ENCODE measurements at regions not wholly inside any gene's neighbourhood (a gene's known extent, or its start where the extent isn't known, plus 50 kb on each side); places are given as distances from the start of the nearest gene placed in this dataset.

DNA sequence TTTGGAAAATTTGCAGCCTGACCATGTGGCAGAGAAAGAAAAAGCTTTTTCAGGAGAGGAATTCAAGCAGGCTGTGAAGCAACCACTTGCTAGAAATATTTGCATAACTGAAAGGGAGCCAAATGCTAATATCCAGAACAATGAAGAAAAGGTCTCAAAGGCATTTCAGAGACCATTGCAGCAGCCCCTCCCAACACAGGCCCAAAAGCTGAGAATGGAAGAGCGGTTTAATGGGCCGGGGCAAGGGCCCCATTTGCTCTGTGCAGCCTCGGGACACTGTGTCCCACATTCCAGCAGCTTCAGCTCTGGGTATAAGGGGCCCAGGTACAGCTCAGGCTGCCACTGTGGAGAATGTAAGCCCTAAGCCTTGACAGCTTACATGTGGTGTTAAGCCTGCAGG is 918.1 kb upstream of the POT1 start:
- Histone ChIP-seq H3K36me3 (ENCODE audit: control insufficient read depth, insufficient read depth, low read length) (no peaks in the 10 kb centered on the region), H3K27me3 (ENCODE audit: control insufficient read depth, insufficient read depth, low read length) (no peaks in the 10 kb centered on the region), H3K4me3 (ENCODE audit: low read depth, low read length) (no peak overlapping the region)
- CTCF ChIA-PET, result no interaction called here
- TF ChIP-seq, protein P1, sequence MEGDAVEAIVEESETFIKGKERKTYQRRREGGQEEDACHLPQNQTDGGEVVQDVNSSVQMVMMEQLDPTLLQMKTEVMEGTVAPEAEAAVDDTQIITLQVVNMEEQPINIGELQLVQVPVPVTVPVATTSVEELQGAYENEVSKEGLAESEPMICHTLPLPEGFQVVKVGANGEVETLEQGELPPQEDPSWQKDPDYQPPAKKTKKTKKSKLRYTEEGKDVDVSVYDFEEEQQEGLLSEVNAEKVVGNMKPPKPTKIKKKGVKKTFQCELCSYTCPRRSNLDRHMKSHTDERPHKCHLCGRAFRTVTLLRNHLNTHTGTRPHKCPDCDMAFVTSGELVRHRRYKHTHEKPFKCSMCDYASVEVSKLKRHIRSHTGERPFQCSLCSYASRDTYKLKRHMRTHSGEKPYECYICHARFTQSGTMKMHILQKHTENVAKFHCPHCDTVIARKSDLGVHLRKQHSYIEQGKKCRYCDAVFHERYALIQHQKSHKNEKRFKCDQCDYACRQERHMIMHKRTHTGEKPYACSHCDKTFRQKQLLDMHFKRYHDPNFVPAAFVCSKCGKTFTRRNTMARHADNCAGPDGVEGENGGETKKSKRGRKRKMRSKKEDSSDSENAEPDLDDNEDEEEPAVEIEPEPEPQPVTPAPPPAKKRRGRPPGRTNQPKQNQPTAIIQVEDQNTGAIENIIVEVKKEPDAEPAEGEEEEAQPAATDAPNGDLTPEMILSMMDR (IDR thresholded peaks at IDR 0.05; ENCODE audit: insufficient read depth, low read depth, low read length), result no peak
- POLR2A ChIA-PET, result no interaction called here
- no peak for DNase-seq (ENCODE audit: low read depth)

DNA sequence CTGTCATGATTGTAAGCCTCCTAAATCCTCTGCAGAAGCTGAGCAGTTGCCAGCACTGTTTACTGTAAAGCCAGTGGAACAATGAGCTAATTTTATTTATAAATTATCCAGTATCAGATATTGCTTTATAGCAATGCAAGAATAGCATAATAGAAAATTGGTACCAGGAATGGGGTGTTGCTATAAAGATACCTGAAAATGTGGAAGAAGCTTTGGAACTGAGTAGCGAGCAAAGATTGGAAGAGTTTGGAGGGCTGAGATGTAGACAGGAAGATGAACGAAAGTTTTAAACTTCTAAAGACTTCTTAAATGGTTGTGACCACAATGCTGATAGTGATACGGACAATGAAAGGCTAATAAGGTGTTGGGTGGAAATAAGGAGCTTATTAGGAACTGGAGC is 917.4 kb upstream of the POT1 start:
- ChIA-PET CTCF (no interaction called here), POLR2A (no interaction called here)
- no peaks in the 10 kb centered on the region for H3K27me3 ChIP-seq (ENCODE audit: control insufficient read depth, insufficient read depth, low read length)
- TF ChIP-seq, protein P1 (IDR thresholded peaks at IDR 0.05; ENCODE audit: insufficient read depth, low read depth, low read length), result no peak
- DNase-seq (ENCODE audit: low read depth), result no peak
- H3K36me3 ChIP-seq (ENCODE audit: control insufficient read depth, insufficient read depth, low read length), result no peaks in the 10 kb centered on the region
- H3K4me3 ChIP-seq (ENCODE audit: low read depth, low read length), result no peak overlapping the region

DNA sequence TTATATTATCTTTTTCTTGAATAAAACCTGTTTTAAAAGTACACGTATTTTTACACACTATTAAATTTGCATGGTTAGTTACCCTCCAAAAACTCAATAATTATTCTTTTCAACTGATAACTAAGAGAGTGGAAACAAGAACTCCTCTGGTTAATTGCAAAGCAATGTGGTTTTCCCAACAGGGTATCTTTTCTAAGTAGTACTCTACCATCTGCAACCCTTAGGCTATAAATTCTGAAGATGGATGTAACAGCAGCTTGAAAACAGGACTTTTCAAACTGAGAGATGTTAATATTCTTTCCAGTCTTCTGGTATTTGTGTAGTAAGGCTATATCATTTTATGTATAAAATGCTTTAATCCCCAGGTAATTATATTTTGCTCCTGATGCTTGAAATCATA is 916.1 kb upstream of the POT1 start:
- CTCF ChIA-PET, result no interaction called here
- TF ChIP-seq, protein P1 (IDR thresholded peaks at IDR 0.05; ENCODE audit: insufficient read depth, low read depth, low read length), result no peak
- no peaks in the 10 kb centered on the region for H3K36me3 ChIP-seq (ENCODE audit: control insufficient read depth, insufficient read depth, low read length)
- no peaks in the 10 kb centered on the region for H3K27me3 ChIP-seq (ENCODE audit: control insufficient read depth, insufficient read depth, low read length)
- no peak for DNase-seq (ENCODE audit: low read depth)
- H3K4me3 ChIP-seq (ENCODE audit: low read depth, low read length), result no peak overlapping the region
- POLR2A ChIA-PET, result no interaction called here

DNA sequence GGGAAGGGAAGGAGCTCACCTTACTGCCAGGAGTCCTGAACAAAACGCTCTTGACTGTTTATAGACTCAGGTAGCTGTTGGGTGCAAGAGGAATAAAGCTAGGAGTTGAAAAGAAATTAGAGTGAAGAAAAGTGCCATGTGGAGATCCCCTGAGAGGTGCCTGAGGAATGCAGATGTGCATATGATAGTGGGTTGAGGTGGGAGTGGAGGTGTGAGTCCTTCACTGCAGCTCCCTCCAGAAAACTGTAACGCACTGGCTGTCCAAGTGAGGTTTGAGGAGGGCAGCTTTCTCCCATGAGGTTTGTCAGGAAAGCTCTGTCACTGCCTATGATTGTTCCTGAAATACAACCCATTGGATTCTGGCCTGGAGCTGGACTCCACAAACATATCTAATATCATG is 904.8 kb upstream of the POT1 start:
- no peaks in the 10 kb centered on the region for H3K36me3 ChIP-seq (ENCODE audit: control insufficient read depth, insufficient read depth, low read length)
- POLR2A ChIA-PET, result no interaction called here
- H3K4me3 ChIP-seq (ENCODE audit: low read depth, low read length), result no peak overlapping the region
- no peak for DNase-seq (ENCODE audit: low read depth)
- CTCF ChIA-PET, result no interaction called here
- H3K27me3 ChIP-seq (ENCODE audit: control insufficient read depth, insufficient read depth, low read length), result no peaks in the 10 kb centered on the region
- TF ChIP-seq, protein P1 (IDR thresholded peaks at IDR 0.05; ENCODE audit: insufficient read depth, low read depth, low read length), result no peak

DNA sequence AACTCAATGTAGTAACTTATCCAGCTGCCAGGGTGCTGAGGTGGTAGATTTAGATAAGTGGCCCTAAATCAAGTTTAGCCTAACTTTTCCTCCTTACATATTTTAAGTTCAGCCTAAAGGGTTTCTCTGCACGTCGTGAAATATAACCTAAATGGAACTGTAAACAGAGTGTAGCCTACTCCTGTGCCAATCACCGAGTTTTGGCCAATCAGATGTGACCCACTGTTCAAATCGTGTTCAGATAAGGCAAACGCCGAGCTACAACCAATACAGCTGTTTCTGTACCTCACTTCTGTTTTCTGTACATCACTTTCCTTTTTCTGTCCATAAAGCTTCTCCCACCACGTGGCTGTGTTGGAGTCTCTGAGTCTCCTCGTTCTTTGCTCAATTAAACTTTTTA is 904.2 kb upstream of the POT1 start:
- H3K4me3 ChIP-seq (ENCODE audit: low read depth, low read length), result no peak overlapping the region
- POLR2A ChIA-PET, result no interaction called here
- TF ChIP-seq, protein P1 (IDR thresholded peaks at IDR 0.05; ENCODE audit: insufficient read depth, low read depth, low read length), result no peak

More for the DNA sequence above, 904.2 kb upstream of the POT1 start:
- H3K27me3 ChIP-seq (ENCODE audit: control insufficient read depth, insufficient read depth, low read length), result no peaks in the 10 kb centered on the region
- CTCF ChIA-PET, result no interaction called here
- DNase-seq (ENCODE audit: low read depth), result no peak
- no peaks in the 10 kb centered on the region for H3K36me3 ChIP-seq (ENCODE audit: control insufficient read depth, insufficient read depth, low read length)
